Endothelial cell (in vitro differentiated cells): ENCODE measurements at regions not wholly inside any gene's neighbourhood (a gene's known extent, or its start where the extent isn't known, plus 50 kb on each side); places are given as distances from the start of the nearest gene placed in this dataset.

Source experiments
- DNase-seq: peaks from one replicate; pipeline ENCODE4 v3.0.0; 2021; ENCODE audit warnings: low spot score
- H3K27ac Mint-ChIP-seq: one replicate; pipeline ENCODE4 v1.8.0; 2021; ENCODE audit warnings: mixed read lengths, inconsistent platforms; ENCODE audit not compliant: unreplicated experiment
- H3K27me3 Mint-ChIP-seq: one replicate; pipeline ENCODE4 v1.8.0; 2021; ENCODE audit warnings: mild to moderate bottlenecking, moderate library complexity, mixed read lengths, inconsistent platforms; ENCODE audit not compliant: unreplicated experiment
- H3K36me3 Mint-ChIP-seq: one replicate; pipeline ENCODE4 v1.8.0; 2021; ENCODE audit warnings: mild to moderate bottlenecking, low read depth, mixed read lengths, inconsistent platforms; ENCODE audit not compliant: unreplicated experiment
- H3K4me1 Mint-ChIP-seq: one replicate; pipeline ENCODE4 v1.8.0; 2021; ENCODE audit warnings: mild to moderate bottlenecking, mixed read lengths, inconsistent platforms; ENCODE audit not compliant: unreplicated experiment
- H3K4me3 Mint-ChIP-seq: one replicate; pipeline ENCODE4 v1.8.0; 2021; ENCODE audit warnings: mild to moderate bottlenecking, mixed read lengths, inconsistent platforms; ENCODE audit not compliant: unreplicated experiment
- H3K9me3 Mint-ChIP-seq: one replicate; pipeline ENCODE4 v1.8.0; 2021; ENCODE audit warnings: mixed read lengths, inconsistent platforms; ENCODE audit not compliant: unreplicated experiment
- CTCF ChIP-seq: fragments of 200-600 bp; sonication (generic); IDR thresholded peaks from one replicate; pipeline ENCODE4 v1.5.0; 2021; ENCODE audit warnings: antibody characterized with exemption; ENCODE audit not compliant: unreplicated experiment

GRCh38 chr12:77777274-77777673 is 53.4 kb upstream of the NAV3 start:
- no peak for DNase-seq
- Mint-ChIP-seq H3K4me1 (no peaks in the 10 kb centered on the region), H3K27ac (no peak overlapping the region), H3K4me3 (no peak overlapping the region), H3K36me3 (peaks cover 3% of the 10 kb centered on the region), H3K9me3 (no peaks in the 10 kb centered on the region), H3K27me3 (no peaks in the 10 kb centered on the region)
- no peak for TF ChIP-seq CTCF

GRCh38 chr12:77774761-77775160 is 55.9 kb upstream of the NAV3 start:
- no peaks in the 10 kb centered on the region for H3K27me3 Mint-ChIP-seq

DNA sequence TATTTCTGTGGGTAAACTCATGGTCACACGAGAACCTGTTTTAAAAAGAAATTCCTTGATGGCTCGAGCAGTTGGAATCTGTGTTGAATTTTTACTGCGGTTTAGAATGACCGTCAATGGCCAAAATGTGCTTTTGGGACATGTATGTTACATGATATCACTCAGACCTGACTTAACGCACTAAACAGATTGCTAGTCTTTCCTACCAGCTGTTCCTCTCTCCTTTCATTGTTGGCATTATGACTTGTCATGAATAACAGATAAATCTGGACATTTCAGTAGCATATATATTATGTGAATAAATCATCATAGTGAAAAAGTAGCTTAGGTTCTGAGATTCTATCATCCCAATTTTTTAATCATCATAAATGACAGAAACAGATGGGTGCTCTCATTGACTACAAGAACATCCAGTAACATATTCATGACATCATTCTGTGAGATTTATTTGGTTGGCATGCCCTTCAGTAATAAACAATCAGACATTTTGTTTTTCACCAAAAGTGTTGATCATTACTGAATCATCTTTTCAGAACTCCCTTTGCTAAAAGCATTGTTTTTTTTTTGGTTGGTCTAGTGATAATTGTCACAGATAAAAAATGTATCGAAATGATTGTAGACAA is 57.9 kb upstream of the NAV3 start:
- no peak for DNase-seq
- Mint-ChIP-seq H3K36me3 (peaks cover 4% of the 10 kb centered on the region), H3K4me1 (no peaks in the 10 kb centered on the region), H3K4me3 (no peak overlapping the region), H3K27me3 (no peaks in the 10 kb centered on the region), H3K9me3 (peaks cover 5% of the 10 kb centered on the region), H3K27ac (no peak overlapping the region)
- TF ChIP-seq CTCF: no peak

More at GRCh38 chr12:77774761-77775160, 55.9 kb upstream of the NAV3 start:
- Mint-ChIP-seq H3K4me1 (no peaks in the 10 kb centered on the region), H3K4me3 (no peak overlapping the region), H3K27ac (no peak overlapping the region), H3K9me3 (no peaks in the 10 kb centered on the region), H3K36me3 (no peaks in the 10 kb centered on the region)
- DNase-seq: no peak
- TF ChIP-seq CTCF: no peak

DNA sequence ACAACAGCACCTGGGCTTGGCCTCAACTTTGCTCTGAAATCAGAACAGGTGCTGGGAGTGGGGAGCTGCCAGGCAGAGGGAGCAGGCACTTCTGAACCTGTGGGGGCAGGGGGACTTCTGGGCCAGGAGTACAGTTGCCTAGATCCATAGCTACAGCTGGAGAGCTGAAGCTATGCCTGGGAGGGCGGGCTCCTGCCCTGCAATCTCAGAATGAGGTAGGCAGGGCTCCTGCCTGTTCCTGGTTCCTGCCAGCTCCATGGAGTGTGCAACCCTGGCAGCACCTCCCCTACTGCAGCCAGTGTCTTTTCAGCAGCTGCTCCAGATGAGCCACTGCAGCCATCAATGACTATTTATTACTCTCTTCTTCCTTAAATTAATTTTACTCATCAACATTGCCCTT is 62.1 kb upstream of the NAV3 start:
- peaks cover 13% of the 10 kb centered on the region for H3K4me1 Mint-ChIP-seq
- TF ChIP-seq CTCF: no peak
- H3K36me3 Mint-ChIP-seq: peaks cover 4% of the 10 kb centered on the region
- peaks cover 5% of the 10 kb centered on the region for H3K9me3 Mint-ChIP-seq
- peaks cover 1% of the 10 kb centered on the region for H3K27me3 Mint-ChIP-seq
- no peak overlapping the region for H3K27ac Mint-ChIP-seq
- DNase-seq: no peak
- peak overlapping the region; percentile 35 for H3K4me3 Mint-ChIP-seq

- H3K27me3 Mint-ChIP-seq: peaks cover 1% of the 10 kb centered on the region
- peaks cover 5% of the 10 kb centered on the region for H3K9me3 Mint-ChIP-seq
- no peak for DNase-seq
- H3K36me3 Mint-ChIP-seq: peaks cover 4% of the 10 kb centered on the region
- no peak for TF ChIP-seq CTCF
- H3K27ac Mint-ChIP-seq: no peak overlapping the region
- H3K4me1 Mint-ChIP-seq: peaks cover 13% of the 10 kb centered on the region
- H3K4me3 Mint-ChIP-seq: no peak overlapping the region
Measured at GRCh38 chr12:77767756-77768343, 62.8 kb upstream of the NAV3 start.
